NCI-H146 treated with DMSO at 0.1 percent for 48 hours (cell line): ENCODE measurements at regions not wholly inside any gene's neighbourhood (a gene's known extent, or its start where the extent isn't known, plus 50 kb on each side); places are given as distances from the start of the nearest gene placed in this dataset.
"Not testable (repeated sequence)": the region's sequence is repeated elsewhere in the genome, so short reads cannot be mapped to it uniquely, and the experiment has no call there.

Source experiments
- DNase-seq: peaks from one replicate; lab custom pipeline; 2025; ENCODE audit not compliant: unreplicated experiment; lab: John Stamatoyannopoulos, UW

GRCh38 chr4:189627041-189627440 is 313.6 kb upstream of the FRG1 start:
- DNase-seq: not testable (repeated sequence)

- not testable (repeated sequence) for DNase-seq
These were observed 310.9 kb upstream of the FRG1 start for GRCh38 chr4:189629733-189630132.

- not testable (repeated sequence) for DNase-seq
These were observed 309.6 kb upstream of the FRG1 start for GRCh38 chr4:189630913-189631567.

GRCh38 chr4:189631568-189631916 is 309.1 kb upstream of the FRG1 start:
- not testable (repeated sequence) for DNase-seq

GRCh38 chr4:189650436-189650835 is 290.2 kb upstream of the FRG1 start:
- DNase-seq: not testable (repeated sequence)

- not testable (repeated sequence) for DNase-seq
These were observed 287.5 kb upstream of the FRG1 start for GRCh38 chr4:189653130-189653653.

GRCh38 chr4:189653983-189654382 is 286.7 kb upstream of the FRG1 start:
- not testable (repeated sequence) for DNase-seq

- DNase-seq: not testable (repeated sequence)
These were observed 286.3 kb upstream of the FRG1 start for GRCh38 chr4:189654396-189654795.

GRCh38 chr4:189655817-189656216 is 284.9 kb upstream of the FRG1 start:
- DNase-seq: not testable (repeated sequence)

GRCh38 chr4:189656641-189657040 is 284.0 kb upstream of the FRG1 start:
- no peak for DNase-seq

- not testable (repeated sequence) for DNase-seq
These were observed 282.4 kb upstream of the FRG1 start for GRCh38 chr4:189658259-189658658.

GRCh38 chr4:189658831-189659230 is 281.8 kb upstream of the FRG1 start:
- not testable (repeated sequence) for DNase-seq

- no peak for DNase-seq
These were observed 281.4 kb upstream of the FRG1 start for GRCh38 chr4:189659287-189659686.

GRCh38 chr4:189660722-189661360 is 279.8 kb upstream of the FRG1 start:
- no peak for DNase-seq

GRCh38 chr4:189664693-189665250 is 275.9 kb upstream of the FRG1 start:
- no peak for DNase-seq

- DNase-seq: not testable (repeated sequence)
These were observed 274.9 kb upstream of the FRG1 start for GRCh38 chr4:189665712-189666305.

GRCh38 chr4:189667386-189667785 is 273.3 kb upstream of the FRG1 start:
- not testable (repeated sequence) for DNase-seq

GRCh38 chr4:189697675-189698245 is 242.9 kb upstream of the FRG1 start:
- not testable (repeated sequence) for DNase-seq

- DNase-seq: not testable (repeated sequence)
These were observed 237.7 kb upstream of the FRG1 start for GRCh38 chr4:189703000-189703399.

- DNase-seq: not testable (repeated sequence)
These were observed 233.9 kb upstream of the FRG1 start for GRCh38 chr4:189706821-189707220.

GRCh38 chr4:189707227-189707626 is 233.4 kb upstream of the FRG1 start:
- not testable (repeated sequence) for DNase-seq
